ENCODE measurements at regions not wholly inside any gene's neighbourhood (a gene's known extent, or its start where the extent isn't known, plus 50 kb on each side); places are given as distances from the start of the nearest gene placed in this dataset.

GRCh38 chr3:17844236-17844635 lies 101.8 kb upstream of the TBC1D5 start:
- Mint-ChIP-seq H3K36me3 (ENCODE audit: low read depth) (no peaks in the 10 kb centered on the region), H3K4me3 (no peak overlapping the region), H3K27ac (no peak overlapping the region), H3K9me3 (no peaks in the 10 kb centered on the region), H3K4me1 (no peaks in the 10 kb centered on the region), H3K27me3 (peaks cover 1% of the 10 kb centered on the region)
- DNase-seq: no peak
- ChIA-PET CTCF (no interaction called here), POLR2A (no interaction called here)

- Mint-ChIP-seq H3K36me3 (ENCODE audit: low read depth) (no peaks in the 10 kb centered on the region), H3K4me1 (no peaks in the 10 kb centered on the region), H3K27me3 (peaks cover 3% of the 10 kb centered on the region), H3K27ac (no peak overlapping the region), H3K9me3 (no peaks in the 10 kb centered on the region), H3K4me3 (no peak overlapping the region)
- peak; percentile 73 for DNase-seq
- CTCF ChIA-PET: interaction anchor here (0.7 to 3.8 kb wide), 38 partner anchors 9 to 1245 kb away, joined by 3 to 38 read pairs (median 4); partner anchors contain the start of gene TBC1D5
- POLR2A ChIA-PET: interaction anchor here (0.7 to 1.5 kb wide), 4 partner anchors 13 to 413 kb away, joined by 3 to 7 read pairs (median 5); partner anchors contain the start of gene TBC1D5
Observed at GRCh38 chr3:17841190-17841828, 98.9 kb upstream of the TBC1D5 start.

GRCh38 chr3:17840651-17841050 lies 98.2 kb upstream of the TBC1D5 start:
- no peaks in the 10 kb centered on the region for H3K4me1 Mint-ChIP-seq
- POLR2A ChIA-PET: interaction anchor here (0.7 to 1.5 kb wide), 3 partner anchors 98 to 412 kb away, joined by 3 to 7 read pairs (median 7); partner anchors contain the start of gene TBC1D5

GRCh38 chr3:17840126-17840525 lies 97.7 kb upstream of the TBC1D5 start:
- CTCF ChIA-PET: interaction anchor here (0.7 to 3.8 kb wide), 12 partner anchors 8 to 1149 kb away, joined by 3 to 38 read pairs (median 5); partner anchors contain the start of gene TBC1D5
- no peaks in the 10 kb centered on the region for H3K9me3 Mint-ChIP-seq
- H3K36me3 Mint-ChIP-seq (ENCODE audit: low read depth): no peaks in the 10 kb centered on the region
- no peak overlapping the region for H3K4me3 Mint-ChIP-seq
- DNase-seq: no peak
- H3K4me1 Mint-ChIP-seq: no peaks in the 10 kb centered on the region
- no peak overlapping the region for H3K27ac Mint-ChIP-seq
- POLR2A ChIA-PET: no interaction called here
- peaks cover 3% of the 10 kb centered on the region for H3K27me3 Mint-ChIP-seq

More at GRCh38 chr3:17840651-17841050, 98.2 kb upstream of the TBC1D5 start:
- Mint-ChIP-seq H3K27ac (no peak overlapping the region), H3K27me3 (peaks cover 3% of the 10 kb centered on the region), H3K9me3 (no peaks in the 10 kb centered on the region), H3K4me3 (no peak overlapping the region), H3K36me3 (ENCODE audit: low read depth) (no peaks in the 10 kb centered on the region)
- CTCF ChIA-PET: interaction anchor here (0.7 to 3.8 kb wide), 35 partner anchors 9 to 1244 kb away, joined by 3 to 38 read pairs (median 4); partner anchors contain the start of gene TBC1D5
- no peak for DNase-seq

- Mint-ChIP-seq H3K27me3 (peaks cover 8% of the 10 kb centered on the region), H3K9me3 (no peaks in the 10 kb centered on the region), H3K27ac (no peak overlapping the region), H3K4me3 (no peak overlapping the region), H3K4me1 (no peaks in the 10 kb centered on the region), H3K36me3 (ENCODE audit: low read depth) (no peaks in the 10 kb centered on the region)
- ChIA-PET CTCF (interaction anchor here (1.0 kb wide), 1 partner anchor 18 kb away, joined by 3 read pairs; no protein-coding TSS in a partner anchor), POLR2A (interaction anchor here (0.8 kb wide), 1 partner anchor 95 kb away, joined by 3 read pairs; the partner anchor contains the start of gene TBC1D5)
- no peak for DNase-seq
Observed at GRCh38 chr3:17836919-17837318, 94.5 kb upstream of the TBC1D5 start.

GRCh38 chr3:17836092-17836491 lies 93.7 kb upstream of the TBC1D5 start:
- Mint-ChIP-seq H3K27me3 (peaks cover 8% of the 10 kb centered on the region), H3K9me3 (no peaks in the 10 kb centered on the region), H3K27ac (no peak overlapping the region), H3K4me3 (no peak overlapping the region), H3K4me1 (no peaks in the 10 kb centered on the region), H3K36me3 (ENCODE audit: low read depth) (no peaks in the 10 kb centered on the region)
- ChIA-PET POLR2A (interaction anchor here (0.8 kb wide), 1 partner anchor 94 kb away, joined by 3 read pairs; the partner anchor contains the start of gene TBC1D5), CTCF (no interaction called here)
- DNase-seq: no peak

GRCh38 chr3:17833786-17834559 lies 91.5 kb upstream of the TBC1D5 start:
- Mint-ChIP-seq H3K27me3 (peaks cover 8% of the 10 kb centered on the region), H3K27ac (no peak overlapping the region), H3K9me3 (no peaks in the 10 kb centered on the region), H3K36me3 (ENCODE audit: low read depth) (no peaks in the 10 kb centered on the region), H3K4me3 (no peak overlapping the region), H3K4me1 (no peaks in the 10 kb centered on the region)
- POLR2A ChIA-PET: no interaction called here
- CTCF ChIA-PET: interaction anchor here (3.4 kb wide), 1 partner anchor 7 kb away, joined by 17 read pairs; no protein-coding TSS in a partner anchor
- no peak for DNase-seq

- ChIA-PET CTCF (interaction anchor here (3.4 kb wide), 1 partner anchor 9 kb away, joined by 17 read pairs; no protein-coding TSS in a partner anchor), POLR2A (no interaction called here)
- Mint-ChIP-seq H3K4me3 (no peak overlapping the region), H3K9me3 (no peaks in the 10 kb centered on the region), H3K36me3 (ENCODE audit: low read depth) (no peaks in the 10 kb centered on the region), H3K27me3 (peaks cover 10% of the 10 kb centered on the region), H3K4me1 (no peaks in the 10 kb centered on the region), H3K27ac (no peak overlapping the region)
- no peak for DNase-seq
Observed at GRCh38 chr3:17832016-17832415, 89.6 kb upstream of the TBC1D5 start.

GRCh38 chr3:17831366-17831765 lies 88.9 kb upstream of the TBC1D5 start:
- DNase-seq: no peak
- Mint-ChIP-seq H3K9me3 (no peaks in the 10 kb centered on the region), H3K4me3 (no peak overlapping the region), H3K27me3 (peaks cover 16% of the 10 kb centered on the region), H3K36me3 (ENCODE audit: low read depth) (no peaks in the 10 kb centered on the region), H3K27ac (no peak overlapping the region), H3K4me1 (no peaks in the 10 kb centered on the region)
- POLR2A ChIA-PET: no interaction called here
- CTCF ChIA-PET: interaction anchor here (0.8 to 3.4 kb wide), 2 partner anchors 9 to 57 kb away, joined by 3 to 17 read pairs; no protein-coding TSS in a partner anchor

- peaks cover 16% of the 10 kb centered on the region for H3K27me3 Mint-ChIP-seq
- POLR2A ChIA-PET: no interaction called here
- H3K4me3 Mint-ChIP-seq: no peak overlapping the region
- DNase-seq: no peak
- H3K4me1 Mint-ChIP-seq: no peaks in the 10 kb centered on the region
- H3K27ac Mint-ChIP-seq: no peak overlapping the region
- CTCF ChIA-PET: interaction anchor here (0.8 to 3.4 kb wide), 2 partner anchors 10 to 56 kb away, joined by 3 to 17 read pairs; no protein-coding TSS in a partner anchor
- H3K9me3 Mint-ChIP-seq: no peaks in the 10 kb centered on the region
- H3K36me3 Mint-ChIP-seq (ENCODE audit: low read depth): no peaks in the 10 kb centered on the region
Observed at GRCh38 chr3:17830788-17831187, 88.4 kb upstream of the TBC1D5 start.

- POLR2A ChIA-PET: no interaction called here
- no peak for DNase-seq
- Mint-ChIP-seq H3K36me3 (ENCODE audit: low read depth) (no peaks in the 10 kb centered on the region), H3K27me3 (peaks cover 28% of the 10 kb centered on the region), H3K9me3 (no peaks in the 10 kb centered on the region), H3K4me1 (no peaks in the 10 kb centered on the region), H3K27ac (no peak overlapping the region), H3K4me3 (no peak overlapping the region)
- CTCF ChIA-PET: no interaction called here
Observed at GRCh38 chr3:17828388-17828787, 86.0 kb upstream of the TBC1D5 start.

GRCh38 chr3:17825298-17825697 lies 82.9 kb upstream of the TBC1D5 start:
- Mint-ChIP-seq H3K4me3 (no peak overlapping the region), H3K9me3 (no peaks in the 10 kb centered on the region), H3K27ac (no peak overlapping the region), H3K27me3 (peaks cover 28% of the 10 kb centered on the region), H3K4me1 (no peaks in the 10 kb centered on the region), H3K36me3 (ENCODE audit: low read depth) (no peaks in the 10 kb centered on the region)
- ChIA-PET CTCF (no interaction called here), POLR2A (no interaction called here)
- DNase-seq: no peak

- Mint-ChIP-seq H3K36me3 (ENCODE audit: low read depth) (no peaks in the 10 kb centered on the region), H3K4me1 (no peaks in the 10 kb centered on the region)
- POLR2A ChIA-PET: no interaction called here
Observed at GRCh38 chr3:17823816-17824215, 81.4 kb upstream of the TBC1D5 start.

More at GRCh38 chr3:17823816-17824215, 81.4 kb upstream of the TBC1D5 start:
- Mint-ChIP-seq H3K27ac (no peak overlapping the region), H3K27me3 (peaks cover 28% of the 10 kb centered on the region), H3K4me3 (no peak overlapping the region), H3K9me3 (no peaks in the 10 kb centered on the region)
- CTCF ChIA-PET: interaction anchor here (2.2 kb wide), 1 partner anchor 17 kb away, joined by 7 read pairs; no protein-coding TSS in a partner anchor
- no peak for DNase-seq

All from activated CD4-positive, alpha-beta memory T cell treated with anti-CD3 and anti-CD28 coated beads, Interleukin-2, amount 10 ng/mL, durations not matched to agents 7 days and 5 days (primary cell).